GM21360 (cell line): ENCODE measurements at regions not wholly inside any gene's neighbourhood (a gene's known extent, or its start where the extent isn't known, plus 50 kb on each side); places are given as distances from the start of the nearest gene placed in this dataset.
"Not testable (repeated sequence)": the region's sequence is repeated elsewhere in the genome, so short reads cannot be mapped to it uniquely, and the experiment has no call there.

Experiments
- ATAC-seq: cut with Tn5 transposase; IDR thresholded peaks from one replicate; pipeline ENCODE4 v1.9.1; 2021; ENCODE audit warnings: mild to moderate bottlenecking, moderate library complexity; ENCODE audit not compliant: unreplicated experiment

DNA sequence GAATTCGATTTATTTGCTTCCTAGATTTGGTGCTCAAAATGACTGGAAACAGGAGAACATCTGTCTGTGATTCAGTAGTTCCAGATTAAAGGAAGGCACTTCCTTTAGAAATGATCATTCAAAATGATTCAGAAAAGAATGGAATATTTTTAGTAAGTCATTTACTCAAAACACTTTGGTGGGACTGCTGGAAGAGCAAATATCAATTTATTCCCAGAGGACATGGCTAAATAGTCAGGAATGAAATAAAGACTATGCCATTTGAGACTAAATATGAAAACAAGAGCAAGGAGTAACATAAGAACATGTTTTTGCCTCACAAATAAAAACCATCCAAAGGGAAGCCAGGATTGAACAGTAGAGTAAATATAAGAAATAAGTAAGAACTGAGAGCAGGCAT lies 138.6 kb upstream of the RASA1 start:
- ATAC-seq: no peak

DNA sequence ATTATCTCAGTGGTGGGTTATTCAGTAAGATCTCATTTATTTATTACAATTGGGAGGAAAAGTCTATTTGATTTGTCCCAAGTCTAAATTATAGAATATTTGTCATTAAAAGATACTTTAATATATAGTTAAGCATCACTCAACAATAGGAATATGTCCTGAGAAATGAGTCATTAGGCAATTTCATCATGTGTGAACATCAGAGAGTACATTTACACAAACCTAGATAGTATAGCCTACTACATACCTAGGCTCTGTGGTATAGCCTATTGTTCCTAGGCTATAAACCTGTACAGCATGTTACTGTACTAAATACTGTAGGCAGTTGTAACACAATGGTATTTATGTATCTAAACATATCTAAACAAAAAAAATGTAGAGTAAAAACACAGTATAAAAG lies 135.0 kb upstream of the RASA1 start:
- ATAC-seq: no peak

DNA sequence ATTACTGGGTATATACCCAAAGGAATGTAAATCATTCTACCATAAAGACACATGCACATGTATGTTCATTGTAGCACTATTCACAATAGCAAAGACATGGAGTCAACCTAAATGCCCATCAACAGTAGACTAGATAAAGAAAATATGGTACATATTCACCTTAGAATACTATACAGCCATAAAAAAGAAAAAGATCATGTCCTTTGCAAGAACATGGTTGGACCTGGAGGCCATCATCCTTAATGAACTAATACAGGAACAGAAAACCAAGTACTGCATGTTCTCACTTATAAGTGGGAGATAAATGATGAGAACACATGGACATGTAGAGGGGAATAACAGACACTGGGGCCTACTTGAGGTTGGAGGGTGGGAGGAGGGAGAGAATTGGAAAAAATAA lies 133.2 kb upstream of the RASA1 start:
- not testable (repeated sequence) for ATAC-seq

DNA sequence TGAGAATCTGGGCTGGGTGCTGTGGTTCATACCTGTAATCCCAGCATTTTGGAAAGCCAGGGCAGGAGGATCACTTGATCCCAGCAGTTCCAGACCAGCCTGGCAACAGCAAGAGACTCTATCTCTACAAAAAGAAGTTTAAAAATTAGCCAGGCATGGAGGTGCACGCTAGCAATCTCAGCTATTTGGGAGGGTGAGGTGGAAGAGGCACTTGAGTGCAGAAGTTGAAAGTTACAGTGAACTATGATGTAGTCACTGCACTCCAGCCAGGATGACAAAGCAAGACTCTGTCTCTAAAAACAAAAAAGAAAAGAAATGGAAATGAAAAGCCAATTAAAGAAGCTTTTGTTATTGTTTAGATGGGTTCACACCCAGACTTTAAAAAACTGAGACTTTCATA lies 131.6 kb upstream of the RASA1 start:
- no peak for ATAC-seq

DNA sequence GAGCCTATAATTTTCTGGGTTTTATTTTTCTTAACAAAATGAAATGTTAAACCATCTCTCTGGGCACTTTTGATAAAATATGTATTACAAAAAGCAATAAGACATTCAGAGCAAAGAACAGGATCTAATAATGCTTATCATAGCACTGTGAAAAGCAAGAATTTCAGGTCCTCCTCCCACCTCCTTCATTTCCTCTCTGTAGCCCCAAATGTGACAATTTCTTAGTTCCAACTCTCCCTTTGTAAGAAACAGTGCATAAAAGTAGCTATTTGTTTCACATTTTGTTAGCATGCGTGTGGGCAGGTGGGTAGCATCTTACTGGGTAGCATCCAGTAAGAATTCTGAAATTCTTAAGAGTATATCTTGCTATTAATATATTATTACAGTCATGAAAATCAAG lies 130.9 kb upstream of the RASA1 start:
- no peak for ATAC-seq

DNA sequence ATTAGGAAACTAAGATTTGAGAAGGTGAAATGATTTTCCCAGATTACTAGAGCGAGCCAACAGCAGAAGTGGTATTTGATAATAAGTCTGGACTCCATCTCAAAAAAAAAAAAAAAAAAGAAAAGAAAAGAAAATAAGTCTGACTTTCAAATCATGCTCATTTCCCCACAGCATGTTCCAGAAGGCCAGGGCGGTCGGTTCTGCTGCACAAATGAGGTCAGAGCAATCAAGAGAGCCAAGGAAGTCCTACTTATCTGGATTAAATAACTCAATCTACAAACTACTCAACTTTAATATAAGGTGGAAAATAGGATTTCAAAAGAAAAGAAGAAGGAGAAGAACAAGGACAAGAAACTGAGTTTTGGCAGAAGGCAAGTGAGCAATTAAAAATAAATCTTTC lies 130.4 kb upstream of the RASA1 start:
- no peak for ATAC-seq

DNA sequence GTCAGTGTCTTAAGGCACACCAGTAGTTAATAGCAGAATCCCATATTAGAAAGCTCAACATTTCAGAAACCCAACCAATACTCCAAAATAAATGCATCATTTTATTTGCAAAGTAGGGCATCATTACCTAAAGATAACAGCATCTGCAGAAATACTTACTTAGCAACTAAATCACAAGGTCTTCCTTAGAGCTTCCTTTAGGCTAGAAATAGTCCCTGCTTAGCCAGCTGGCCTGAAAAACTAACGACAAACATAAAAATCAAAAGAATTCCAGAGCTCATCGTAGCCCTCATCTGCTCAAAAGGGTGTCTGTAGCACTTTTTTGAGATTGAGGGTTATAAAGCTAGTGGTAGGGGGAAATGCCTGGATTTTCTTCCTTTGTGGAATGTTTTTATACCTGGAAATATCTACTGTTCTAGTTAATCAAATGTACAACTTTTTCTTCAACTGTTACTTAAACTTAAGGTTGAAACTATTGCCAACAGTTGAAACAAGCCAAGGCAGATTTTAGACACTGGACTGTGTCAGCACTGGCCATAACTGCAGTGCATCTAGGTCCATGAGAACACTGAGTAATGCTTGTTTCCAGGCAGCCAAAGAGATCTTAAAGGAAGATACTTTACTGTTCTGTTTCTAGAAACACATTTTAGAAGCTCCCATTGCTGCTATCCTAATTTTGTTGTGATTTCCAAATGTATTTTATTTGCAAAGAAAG lies 129.4 kb upstream of the RASA1 start:
- ATAC-seq: no peak

DNA sequence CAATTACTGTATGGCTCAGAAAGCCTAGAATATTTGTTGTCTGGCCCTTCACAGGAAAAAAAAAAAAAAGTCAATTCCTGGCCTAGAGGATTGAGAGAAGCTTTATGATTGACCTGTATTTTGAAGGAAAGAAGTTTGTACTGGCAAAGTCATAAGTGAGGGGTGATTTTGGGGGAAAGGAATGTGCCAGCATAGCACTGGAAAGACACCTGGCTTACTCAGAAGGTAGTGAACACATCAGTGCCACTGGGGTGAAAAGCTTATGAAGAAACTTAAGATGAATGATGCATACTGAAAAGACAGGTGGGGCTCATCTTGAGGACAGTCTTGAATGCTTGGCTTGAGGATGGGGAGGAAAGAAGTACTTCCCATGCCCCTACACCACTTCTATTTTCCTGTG lies 127.9 kb upstream of the RASA1 start:
- no peak for ATAC-seq

DNA sequence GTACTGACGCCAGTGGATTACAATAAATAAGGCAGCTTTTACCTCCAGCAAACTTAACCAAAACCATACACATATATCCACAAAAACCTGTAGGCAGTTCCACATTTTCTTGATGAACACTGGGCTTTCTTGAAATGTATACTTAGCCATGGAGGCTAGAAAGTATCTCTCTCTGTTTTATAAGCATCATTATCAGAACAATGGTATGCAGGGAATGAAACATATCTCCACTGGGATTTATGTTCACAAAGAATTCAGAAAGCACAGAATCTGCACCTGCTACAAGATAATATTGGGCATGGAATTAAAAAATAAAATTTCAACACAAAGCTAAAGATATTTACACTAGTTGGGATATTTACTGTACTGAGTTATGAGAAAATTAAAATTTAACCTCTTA lies 126.1 kb upstream of the RASA1 start:
- no peak for ATAC-seq

DNA sequence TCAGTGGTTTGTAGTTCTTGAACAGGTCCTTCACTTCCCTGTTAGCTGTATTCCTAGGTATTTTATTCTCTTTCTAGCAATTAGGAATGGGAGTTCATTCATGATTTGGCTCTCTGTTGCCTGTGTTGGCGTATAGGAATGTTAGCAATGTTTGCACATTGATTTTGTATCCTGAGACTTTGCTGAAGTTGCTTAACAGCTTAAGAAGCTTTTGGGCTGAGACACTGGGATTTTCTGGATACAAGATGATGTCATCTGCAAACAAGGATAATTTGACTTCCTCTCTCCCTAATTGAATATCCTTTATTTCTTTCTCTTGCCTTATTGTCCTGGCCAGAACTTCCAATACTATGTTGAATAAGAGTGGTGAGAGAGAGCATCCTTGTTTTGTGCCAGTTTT lies 121.8 kb upstream of the RASA1 start:
- ATAC-seq: not testable (repeated sequence)

DNA sequence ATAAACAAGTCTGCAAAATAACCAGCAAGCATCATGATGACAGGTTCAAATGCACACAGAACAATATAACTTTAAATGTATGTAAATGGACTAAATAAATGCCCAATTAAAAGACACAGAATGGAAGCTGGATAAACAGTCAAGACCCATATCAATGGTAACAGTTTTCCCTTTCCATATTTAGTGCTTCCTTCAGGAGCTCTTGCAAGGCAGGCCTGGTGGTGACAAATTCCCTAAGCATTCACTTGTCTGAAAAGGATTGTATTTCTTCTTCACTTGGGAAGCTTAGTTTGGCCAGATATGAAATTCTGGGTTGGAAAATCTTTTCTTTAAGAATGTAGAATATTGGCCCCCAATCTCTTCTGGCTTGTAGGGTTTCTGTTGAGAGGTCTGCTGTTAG lies 120.2 kb upstream of the RASA1 start:
- ATAC-seq: no peak

DNA sequence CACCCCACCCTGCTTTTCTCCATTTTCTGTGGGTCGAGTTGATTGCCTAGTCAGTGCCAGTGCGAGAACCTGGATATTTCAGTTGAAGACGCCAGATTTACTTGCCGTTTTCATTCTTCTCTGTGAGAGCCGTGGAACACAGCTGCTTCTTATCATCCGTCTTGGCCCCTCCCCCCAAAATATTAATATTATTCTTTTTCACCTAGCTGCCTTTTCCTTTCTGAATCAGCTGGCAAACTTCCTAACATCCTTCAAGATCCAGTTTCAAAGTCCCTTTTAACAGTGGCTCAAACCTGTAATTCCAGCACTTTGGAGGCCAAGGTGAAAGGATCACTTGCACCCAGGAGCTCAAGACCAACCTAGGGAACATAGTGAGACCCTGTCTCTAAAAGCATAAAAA lies 117.1 kb upstream of the RASA1 start:
- no peak for ATAC-seq

DNA sequence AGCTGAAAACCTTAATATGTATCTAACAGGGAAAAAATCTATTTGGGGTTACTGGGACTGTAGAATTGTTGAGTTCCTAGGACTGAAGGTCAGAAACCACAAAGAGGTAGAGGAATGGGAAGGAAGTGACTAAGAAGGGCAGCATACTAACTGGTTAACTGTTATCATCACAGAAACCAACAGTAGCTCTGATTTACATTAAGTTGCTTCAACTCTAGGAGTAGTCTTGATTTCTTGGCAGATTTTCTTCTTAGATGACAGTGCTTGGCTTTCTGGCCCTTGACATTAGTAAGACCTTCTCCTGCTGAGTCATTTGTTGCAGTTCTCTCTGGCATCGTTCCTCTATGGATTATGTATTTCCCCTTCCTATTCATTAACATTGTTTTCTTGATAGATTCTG lies 116.1 kb upstream of the RASA1 start:
- no peak for ATAC-seq

DNA sequence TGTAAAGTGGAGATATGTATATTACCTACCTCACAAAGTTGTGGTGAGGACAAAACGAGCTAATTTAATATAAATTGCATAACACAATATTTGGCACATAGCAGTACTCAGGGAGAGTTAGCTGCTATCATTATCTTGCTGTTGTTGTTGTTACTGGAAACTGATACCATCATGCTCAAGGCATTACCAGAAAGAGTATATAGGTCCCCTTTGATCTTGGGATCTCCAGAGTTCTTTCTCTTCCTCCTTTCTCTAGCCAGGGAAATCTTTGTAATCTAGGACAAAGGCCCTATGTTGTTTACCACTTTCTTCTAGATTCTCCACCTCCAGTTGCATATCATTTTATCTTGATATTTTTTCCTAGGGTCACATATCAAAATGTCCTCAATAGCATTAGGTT lies 114.8 kb upstream of the RASA1 start:
- ATAC-seq: no peak

DNA sequence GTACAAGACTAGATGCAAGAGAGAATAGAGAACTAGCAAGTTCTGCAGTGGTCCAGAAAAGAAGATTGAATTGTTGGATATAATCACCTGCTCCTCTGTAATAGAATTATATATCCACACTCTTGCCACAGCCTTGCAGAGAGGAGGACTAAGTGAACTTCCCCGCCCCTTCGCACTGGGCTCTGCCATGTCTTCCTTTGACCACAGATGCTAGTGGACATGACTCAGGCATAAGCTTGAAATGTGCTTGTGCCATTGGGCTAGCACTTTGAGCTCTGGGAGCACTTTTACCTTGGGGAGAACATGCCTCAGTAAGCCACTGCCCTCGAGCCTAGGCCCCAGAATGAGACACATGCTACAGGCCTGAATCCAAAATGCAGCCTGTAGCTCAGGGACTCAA lies 113.5 kb upstream of the RASA1 start:
- ATAC-seq: no peak

DNA sequence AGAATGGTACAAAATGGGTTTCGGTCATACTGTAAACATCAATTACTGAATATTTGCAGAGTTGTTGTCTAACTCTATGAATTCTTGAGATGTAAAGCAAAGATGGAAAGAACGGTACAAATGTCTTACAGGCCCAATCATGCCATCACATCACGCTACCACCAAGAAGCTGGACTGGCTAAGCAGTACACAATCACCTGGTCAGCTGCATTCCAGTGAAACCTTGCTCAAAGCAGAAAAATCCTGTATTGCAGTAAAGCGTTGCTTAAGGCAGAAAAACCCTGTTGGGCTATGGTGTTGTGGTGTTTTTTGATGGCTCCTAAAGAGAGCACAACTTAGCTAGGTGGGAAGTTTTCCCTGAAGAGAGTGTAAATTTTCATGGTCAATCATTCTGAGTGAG lies 112.6 kb upstream of the RASA1 start:
- ATAC-seq: no peak

DNA sequence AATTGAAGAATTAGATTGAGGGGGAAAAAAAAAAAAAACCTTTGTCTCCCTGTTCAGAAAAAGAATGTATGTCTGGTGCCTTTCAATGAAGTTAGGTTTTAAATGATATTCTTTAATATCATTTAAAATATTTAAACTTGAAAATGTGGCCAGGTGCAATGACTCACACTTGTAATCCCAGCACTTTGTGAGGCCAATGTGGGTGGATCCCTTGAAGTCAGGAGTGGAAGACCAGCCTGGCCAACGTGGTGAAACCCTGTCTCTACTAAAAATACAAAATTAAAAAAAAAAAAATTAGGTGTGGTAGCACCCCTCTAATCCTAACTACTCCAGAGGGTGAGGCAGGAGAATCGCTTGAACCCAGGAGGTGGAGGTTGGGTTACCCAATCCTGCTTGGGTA lies 111.1 kb upstream of the RASA1 start:
- no peak for ATAC-seq

DNA sequence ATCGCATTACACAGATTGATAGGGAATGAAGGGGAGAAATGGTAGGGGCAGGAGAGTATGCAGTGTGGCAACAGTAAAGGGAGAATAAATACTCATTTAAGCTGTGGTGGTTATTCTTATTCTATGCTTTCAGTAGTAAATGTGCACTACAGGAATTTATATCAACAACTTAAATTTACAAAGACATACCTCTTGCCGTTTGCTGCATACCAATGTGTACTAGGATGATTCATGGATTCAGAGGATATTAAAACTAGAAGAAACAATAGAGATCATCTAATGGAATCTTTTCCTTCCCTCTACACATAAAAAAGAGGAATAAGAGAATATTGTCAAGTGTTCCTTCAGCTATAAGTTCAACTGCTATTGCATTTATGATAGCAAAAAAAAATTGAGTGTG lies 103.3 kb upstream of the RASA1 start:
- no peak for ATAC-seq

DNA sequence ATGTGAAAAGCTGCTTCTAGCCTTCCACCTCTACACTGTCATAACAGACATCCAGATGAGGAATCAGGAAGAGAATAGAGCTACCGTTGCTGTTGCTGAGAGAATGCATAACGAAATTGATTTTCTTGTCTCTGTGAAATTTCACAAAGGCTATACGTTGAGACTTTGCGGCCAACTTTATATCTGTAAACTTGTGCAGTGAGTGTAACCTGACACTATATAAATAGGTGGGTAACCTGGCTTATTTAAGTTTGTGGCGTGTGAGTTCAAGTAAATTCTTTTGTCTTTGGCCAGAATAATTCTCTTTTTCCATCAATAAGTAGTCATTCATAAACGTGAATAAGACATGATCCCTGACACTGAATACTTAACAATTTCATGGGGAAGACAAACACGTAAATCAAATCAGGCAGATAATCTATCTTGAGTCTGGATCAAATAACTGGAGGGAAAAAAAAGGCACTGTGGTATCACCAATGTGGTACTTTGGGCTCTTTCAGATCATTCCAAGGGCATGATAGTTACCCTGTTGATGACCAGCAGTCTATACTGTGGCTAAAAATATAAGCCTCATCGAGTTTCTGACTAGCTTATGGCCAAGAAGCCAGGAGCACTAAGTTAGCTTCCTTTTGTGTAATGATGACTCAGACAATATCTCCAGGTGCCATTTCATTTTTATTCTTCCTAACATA lies 98.2 kb upstream of the RASA1 start:
- no peak for ATAC-seq

DNA sequence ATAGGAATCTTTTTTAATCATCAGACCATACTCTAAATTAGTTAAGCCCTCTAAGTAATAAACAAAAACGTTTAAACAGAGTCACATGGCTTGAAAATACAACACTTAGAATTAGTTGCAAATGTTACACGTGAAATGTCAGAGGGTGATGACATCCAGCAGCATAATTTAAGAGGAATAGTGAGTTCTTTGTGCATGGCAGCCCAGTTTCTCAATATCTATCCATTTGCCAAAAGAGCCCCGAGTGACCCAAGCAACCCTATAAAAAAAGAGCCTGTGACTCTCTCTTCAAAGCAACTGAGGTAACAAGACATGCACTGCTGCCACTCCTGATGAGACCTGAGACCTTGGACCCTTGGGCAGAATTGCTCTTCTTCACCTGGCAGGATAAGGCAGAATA lies 96.9 kb upstream of the RASA1 start:
- no peak for ATAC-seq

DNA sequence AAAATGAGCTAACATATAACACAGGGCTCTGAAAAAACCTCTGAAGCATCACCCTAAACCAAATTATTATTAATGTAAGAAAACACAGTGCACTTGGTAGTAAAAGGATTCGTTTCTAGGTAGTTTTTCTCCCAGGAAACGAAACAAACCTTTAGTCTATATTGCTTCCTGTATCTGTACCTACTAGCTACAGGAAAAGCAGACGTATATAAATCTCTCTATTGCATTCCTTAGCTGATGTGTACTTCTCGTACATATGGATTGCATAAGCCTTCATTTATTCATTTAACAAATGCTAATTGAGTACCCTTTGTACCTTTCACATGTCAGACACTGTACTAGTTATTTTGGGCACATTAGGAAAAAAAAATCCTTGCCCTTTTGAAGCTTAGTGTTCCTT lies 85.0 kb upstream of the RASA1 start:
- ATAC-seq: no peak

DNA sequence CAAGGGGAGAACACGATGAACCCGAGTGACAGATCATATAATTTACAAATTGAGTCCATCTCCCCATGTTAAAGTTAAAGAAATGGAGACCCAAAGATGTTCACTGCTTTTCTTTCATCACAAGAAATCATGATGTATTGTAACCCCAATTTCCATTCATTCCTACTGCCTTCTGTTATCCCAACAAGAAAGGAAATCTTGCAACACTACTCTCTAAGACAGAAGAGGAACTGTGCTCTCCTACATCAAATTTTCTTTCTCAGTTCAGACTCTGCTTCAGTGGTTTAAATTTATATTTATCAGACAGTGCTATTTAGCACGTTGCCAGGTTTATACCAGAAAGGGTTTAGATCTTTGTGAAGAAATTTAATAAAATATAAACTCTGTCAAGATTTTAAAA lies 83.8 kb upstream of the RASA1 start:
- ATAC-seq: no peak

DNA sequence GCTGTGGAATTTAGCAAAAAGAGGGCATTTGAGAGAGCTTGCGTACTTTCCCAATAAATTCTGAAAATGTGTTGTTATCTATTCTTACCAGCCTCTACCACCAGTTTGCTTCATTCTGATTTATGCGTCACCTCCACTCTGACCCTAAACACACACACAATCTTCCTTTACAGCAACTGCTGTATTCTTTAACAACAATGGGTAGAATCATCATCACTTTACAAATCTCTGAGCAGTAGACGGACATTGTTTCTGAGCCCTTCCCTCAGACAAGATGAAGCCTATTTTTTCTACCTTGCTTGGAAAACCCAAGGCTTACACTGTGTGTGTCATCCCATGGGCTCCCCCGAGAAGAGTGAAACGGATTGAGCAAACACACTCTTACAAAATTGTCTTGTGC lies 83.1 kb upstream of the RASA1 start:
- ATAC-seq: no peak
